Transverse colon (tissue), 4 donors: ENCODE measurements at regions not wholly inside any gene's neighbourhood (a gene's known extent, or its start where the extent isn't known, plus 50 kb on each side); places are given as distances from the start of the nearest gene placed in this dataset.
"Not testable (repeated sequence)": the region's sequence is repeated elsewhere in the genome, so short reads cannot be mapped to it uniquely, and the experiment has no call there.

Experiments
- POLR2A ChIP-seq: fragments of 450-650 bp; IDR thresholded peaks from one replicate; pipeline ENCODE4 v1.6.1; 2016; ENCODE audit warnings: antibody characterized with exemption, mild to moderate bottlenecking, moderate library complexity
- POLR2AphosphoS5 ChIP-seq, 3 donors: sonication (generic); formaldehyde crosslinking; IDR thresholded peaks; one replicate each; pipeline ENCODE4 v1.6.1; 2016; ENCODE audit warnings: antibody characterized with exemption in 3 of 3
- TF ChIP-seq, protein P1 (sequence below), 5 experiments: fragments of 200-600 bp in 3 of 5; fragments of 450-650 bp in 2 of 5; sonication (generic) in 3 of 5; IDR thresholded peaks; 1 replicate in 2 of 5; 2 replicates in 3 of 5; pipeline ENCODE4 v1.5.1; 2016 to 2017; ENCODE audit warnings: antibody characterized with exemption in 5 of 5, inconsistent platforms in 3 of 5, mild to moderate bottlenecking in 2 of 5, moderate library complexity in 1 of 5

DNA sequence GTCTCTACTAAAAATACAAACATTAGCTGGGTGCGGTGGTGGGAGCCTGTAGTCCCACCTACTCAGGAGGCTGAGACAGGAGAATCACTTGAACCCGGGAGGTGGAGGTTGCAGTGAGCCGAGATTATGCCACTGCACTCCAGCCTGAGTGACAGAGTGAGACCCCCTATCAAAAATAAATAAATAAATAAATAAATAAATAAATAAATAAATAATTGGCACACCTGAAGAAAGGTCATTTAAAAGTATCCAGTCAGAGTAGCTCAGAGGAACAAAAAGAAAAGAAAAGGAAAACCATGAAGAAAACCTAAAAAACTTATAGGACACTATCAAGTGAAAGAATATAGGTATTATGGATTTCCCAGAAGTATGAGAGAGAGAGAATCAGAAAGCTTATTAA lies 330.1 kb upstream of the AR start:
- TF ChIP-seq, protein P1, sequence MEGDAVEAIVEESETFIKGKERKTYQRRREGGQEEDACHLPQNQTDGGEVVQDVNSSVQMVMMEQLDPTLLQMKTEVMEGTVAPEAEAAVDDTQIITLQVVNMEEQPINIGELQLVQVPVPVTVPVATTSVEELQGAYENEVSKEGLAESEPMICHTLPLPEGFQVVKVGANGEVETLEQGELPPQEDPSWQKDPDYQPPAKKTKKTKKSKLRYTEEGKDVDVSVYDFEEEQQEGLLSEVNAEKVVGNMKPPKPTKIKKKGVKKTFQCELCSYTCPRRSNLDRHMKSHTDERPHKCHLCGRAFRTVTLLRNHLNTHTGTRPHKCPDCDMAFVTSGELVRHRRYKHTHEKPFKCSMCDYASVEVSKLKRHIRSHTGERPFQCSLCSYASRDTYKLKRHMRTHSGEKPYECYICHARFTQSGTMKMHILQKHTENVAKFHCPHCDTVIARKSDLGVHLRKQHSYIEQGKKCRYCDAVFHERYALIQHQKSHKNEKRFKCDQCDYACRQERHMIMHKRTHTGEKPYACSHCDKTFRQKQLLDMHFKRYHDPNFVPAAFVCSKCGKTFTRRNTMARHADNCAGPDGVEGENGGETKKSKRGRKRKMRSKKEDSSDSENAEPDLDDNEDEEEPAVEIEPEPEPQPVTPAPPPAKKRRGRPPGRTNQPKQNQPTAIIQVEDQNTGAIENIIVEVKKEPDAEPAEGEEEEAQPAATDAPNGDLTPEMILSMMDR (IDR thresholded peaks at IDR 0.05), result not testable (repeated sequence)
- TF ChIP-seq POLR2A; POLR2AphosphoS5 (IDR thresholded peaks at IDR 0.05): not testable (repeated sequence)
